GM12864 (cell line): ENCODE measurements at regions not wholly inside any gene's neighbourhood (a gene's known extent, or its start where the extent isn't known, plus 50 kb on each side); places are given as distances from the start of the nearest gene placed in this dataset.
A peak's percentile ranks its signal among the peaks of the same experiment; 100 is the strongest.

Experiments
- DNase-seq: peaks from one replicate; pipeline ENCODE4 v3.0.0-alpha.2; 2011; ENCODE audit warnings: low read depth
- H3K4me3 ChIP-seq: 2 replicates; pipeline ENCODE4 v1.5.1; 2011; ENCODE audit warnings: mild to moderate bottlenecking, low read depth, low read length, control low read depth
- CTCF ChIP-seq: IDR thresholded peaks from 2 replicates; pipeline ENCODE4 v1.5.1; 2011; ENCODE audit warnings: low read depth, mild to moderate bottlenecking, moderate library complexity, low read length, control low read depth, inconsistent platforms; ENCODE audit errors: missing control alignments

- no peak for DNase-seq
- no peak for TF ChIP-seq CTCF
- no peak overlapping the region for H3K4me3 ChIP-seq
Observed at GRCh38 chr2:122179492-122180165, 424.2 kb downstream of the TSN start.

GRCh38 chr2:122180972-122181371 is 425.5 kb downstream of the TSN start:
- no peak for TF ChIP-seq CTCF
- H3K4me3 ChIP-seq: no peak overlapping the region
- no peak for DNase-seq

DNA sequence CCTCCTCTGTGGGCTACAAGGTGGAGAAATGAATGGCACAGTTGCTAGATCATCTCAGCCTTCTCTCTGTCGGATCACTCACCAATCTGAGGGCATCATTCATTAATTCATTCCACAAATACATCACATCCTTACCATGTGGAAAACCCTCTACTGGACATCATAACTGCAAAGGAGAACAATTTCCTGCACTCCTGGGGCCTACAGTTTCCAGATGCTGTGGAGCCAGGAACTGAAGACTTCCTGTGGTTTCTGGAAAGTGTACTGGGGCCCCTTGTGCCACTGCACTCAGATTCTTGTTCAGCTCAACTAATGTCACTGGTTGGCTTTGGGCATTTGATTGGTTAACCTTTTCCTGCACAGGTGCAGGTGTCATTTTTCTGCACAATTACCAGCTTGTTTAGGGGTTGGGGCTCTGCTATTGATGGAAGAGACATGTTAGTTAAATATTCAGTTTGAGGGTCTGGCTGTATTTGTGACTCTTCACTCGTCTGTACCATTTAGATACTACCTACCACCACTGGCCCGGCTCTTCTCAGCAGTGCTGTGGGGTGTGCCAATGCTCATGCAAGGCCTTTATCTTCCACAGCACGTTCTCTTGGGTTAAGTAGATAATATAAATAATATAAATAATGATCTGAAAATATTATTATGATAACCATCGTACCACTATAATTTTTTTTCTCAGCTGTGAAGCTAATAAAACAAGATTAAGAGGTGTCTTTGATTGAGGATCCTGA is 427.3 kb downstream of the TSN start:
- H3K4me3 ChIP-seq: no peak overlapping the region
- no peak for DNase-seq
- no peak for TF ChIP-seq CTCF

DNA sequence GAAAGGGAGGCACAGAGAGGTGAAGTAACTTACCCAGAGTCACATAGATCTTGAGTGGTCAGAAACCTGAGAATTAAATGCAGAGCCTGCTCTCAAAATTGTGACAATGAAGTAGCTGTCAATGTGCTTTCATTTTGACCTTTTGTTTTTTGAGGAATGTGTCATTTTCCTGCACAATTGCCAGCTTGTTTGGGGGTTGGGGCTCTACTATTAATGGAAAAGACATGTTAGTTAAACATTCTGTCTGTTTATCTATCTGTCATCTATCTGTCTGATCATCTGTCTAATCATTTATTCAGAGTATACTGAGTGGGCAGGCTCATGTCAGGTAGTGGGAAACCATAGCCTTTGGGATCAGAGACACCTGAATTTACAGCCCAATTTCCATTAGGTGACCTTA is 428.4 kb downstream of the TSN start:
- no peak for DNase-seq
- H3K4me3 ChIP-seq: no peak overlapping the region
- TF ChIP-seq CTCF: no peak

- TF ChIP-seq CTCF: no peak
- DNase-seq: no peak
- H3K4me3 ChIP-seq: no peak overlapping the region
Observed at GRCh38 chr2:122186761-122187222, 431.3 kb downstream of the TSN start.

DNA sequence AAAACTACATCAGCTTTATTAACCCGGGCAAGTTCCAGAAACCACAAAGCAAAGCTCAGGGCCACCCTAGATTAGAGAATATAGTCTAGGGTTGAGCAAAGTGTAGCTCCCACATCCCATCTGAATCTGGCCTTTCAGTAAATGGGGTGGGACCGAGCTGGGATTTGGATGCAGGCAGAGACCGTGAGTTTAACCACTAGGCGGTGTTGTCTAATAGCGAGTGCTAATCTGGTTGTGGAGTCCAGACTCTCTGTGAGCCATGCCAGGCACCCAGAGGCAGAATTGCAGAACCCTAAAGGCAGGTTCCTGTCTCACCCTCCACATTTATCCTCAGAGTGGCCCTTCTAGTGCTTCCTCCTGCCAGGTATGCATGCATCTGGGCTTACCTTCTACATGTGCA is 435.9 kb downstream of the TSN start:
- peak; percentile 61 for TF ChIP-seq CTCF
- DNase-seq: no peak

More for the DNA sequence above, 435.9 kb downstream of the TSN start:
- no peak overlapping the region for H3K4me3 ChIP-seq
